GM12874 (cell line): ENCODE measurements at regions not wholly inside any gene's neighbourhood (a gene's known extent, or its start where the extent isn't known, plus 50 kb on each side); places are given as distances from the start of the nearest gene placed in this dataset.

Source experiments
- CTCF ChIP-seq: IDR thresholded peaks from 2 replicates; pipeline ENCODE4 v1.5.1; 2011; ENCODE audit warnings: low read depth, mild to moderate bottlenecking, control low read depth, low read length, moderate library complexity; ENCODE audit not compliant: insufficient read depth

- no peak for TF ChIP-seq CTCF
Observed at GRCh38 chr5:38737976-38738375, 107.8 kb upstream of the OSMR start.

- TF ChIP-seq CTCF = no peak
Observed at GRCh38 chr5:38739011-38739704, 106.7 kb upstream of the OSMR start.

GRCh38 chr5:38739705-38740045 is 106.1 kb upstream of the OSMR start:
- TF ChIP-seq CTCF = no peak

- no peak for TF ChIP-seq CTCF
Observed at GRCh38 chr5:38742821-38743220, 103.0 kb upstream of the OSMR start.

GRCh38 chr5:38743562-38743961 is 102.2 kb upstream of the OSMR start:
- no peak for TF ChIP-seq CTCF

- no peak for TF ChIP-seq CTCF
Observed at GRCh38 chr5:38745836-38746732, 99.7 kb upstream of the OSMR start.

GRCh38 chr5:38749861-38750260 is 96.0 kb upstream of the OSMR start:
- no peak for TF ChIP-seq CTCF
